ENCODE measurements at regions not wholly inside any gene's neighbourhood (a gene's known extent, or its start where the extent isn't known, plus 50 kb on each side); places are given as distances from the start of the nearest gene placed in this dataset.

DNA sequence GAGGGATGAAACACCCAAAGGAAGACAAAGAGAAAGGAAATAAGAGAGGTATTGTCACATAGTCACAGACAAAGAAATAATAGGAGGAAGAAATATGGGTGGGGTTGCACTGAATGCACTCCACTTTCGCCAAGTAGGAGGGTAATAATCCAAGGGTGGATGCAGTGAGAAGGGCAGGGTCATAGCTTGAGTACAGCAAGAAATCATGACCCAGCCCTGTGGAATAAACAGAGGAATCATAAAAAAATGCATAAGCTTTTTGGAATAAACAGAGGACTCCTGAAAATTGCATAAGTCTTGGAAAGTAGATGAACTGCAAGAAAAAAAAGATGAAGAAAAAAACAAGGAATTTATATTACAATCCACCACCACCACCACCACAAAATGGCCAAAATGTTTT, 53.1 kb upstream of the CD55 start:
- Histone ChIP-seq H3K4me1 (ENCODE audit: control insufficient read depth, low read length) (peaks cover 16% of the 10 kb centered on the region), H3K79me2 (ENCODE audit: control insufficient read depth, low read length) (no peaks in the 10 kb centered on the region), H3K9me3 (ENCODE audit: control insufficient read depth, insufficient read depth, low read length) (no peaks in the 10 kb centered on the region), H4K20me1 (ENCODE audit: control insufficient read depth, insufficient read depth, low read depth, low read length) (no peaks in the 10 kb centered on the region), H3K4me2 (ENCODE audit: low read length) (no peak overlapping the region), H3K9me2 (replicated peaks; ENCODE audit: control insufficient read depth, low read length) (no peaks in the 10 kb centered on the region), H3K27ac (ENCODE audit: low read depth, low read length) (no peak overlapping the region), H3K36me3 (ENCODE audit: control insufficient read depth, low read length) (no peaks in the 10 kb centered on the region), H3F3A (ENCODE audit: control insufficient read depth, insufficient read depth) (no peaks in the 10 kb centered on the region; the same call in 1 of the 2 replicates), H3K4me3 (ENCODE audit: low read length) (no peak overlapping the region), H3K27me3 (ENCODE audit: control insufficient read depth, low read length) (no peaks in the 10 kb centered on the region)
- TF ChIP-seq EZH2phosphoT487 (IDR thresholded peaks at IDR 0.05; ENCODE audit: borderline replicate concordance, low read length) = no peak
- TF ChIP-seq, protein P1, sequence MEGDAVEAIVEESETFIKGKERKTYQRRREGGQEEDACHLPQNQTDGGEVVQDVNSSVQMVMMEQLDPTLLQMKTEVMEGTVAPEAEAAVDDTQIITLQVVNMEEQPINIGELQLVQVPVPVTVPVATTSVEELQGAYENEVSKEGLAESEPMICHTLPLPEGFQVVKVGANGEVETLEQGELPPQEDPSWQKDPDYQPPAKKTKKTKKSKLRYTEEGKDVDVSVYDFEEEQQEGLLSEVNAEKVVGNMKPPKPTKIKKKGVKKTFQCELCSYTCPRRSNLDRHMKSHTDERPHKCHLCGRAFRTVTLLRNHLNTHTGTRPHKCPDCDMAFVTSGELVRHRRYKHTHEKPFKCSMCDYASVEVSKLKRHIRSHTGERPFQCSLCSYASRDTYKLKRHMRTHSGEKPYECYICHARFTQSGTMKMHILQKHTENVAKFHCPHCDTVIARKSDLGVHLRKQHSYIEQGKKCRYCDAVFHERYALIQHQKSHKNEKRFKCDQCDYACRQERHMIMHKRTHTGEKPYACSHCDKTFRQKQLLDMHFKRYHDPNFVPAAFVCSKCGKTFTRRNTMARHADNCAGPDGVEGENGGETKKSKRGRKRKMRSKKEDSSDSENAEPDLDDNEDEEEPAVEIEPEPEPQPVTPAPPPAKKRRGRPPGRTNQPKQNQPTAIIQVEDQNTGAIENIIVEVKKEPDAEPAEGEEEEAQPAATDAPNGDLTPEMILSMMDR (IDR thresholded peaks at IDR 0.05; ENCODE audit: low read depth, low read length, poor library complexity, severe bottlenecking) = no peak

DNA sequence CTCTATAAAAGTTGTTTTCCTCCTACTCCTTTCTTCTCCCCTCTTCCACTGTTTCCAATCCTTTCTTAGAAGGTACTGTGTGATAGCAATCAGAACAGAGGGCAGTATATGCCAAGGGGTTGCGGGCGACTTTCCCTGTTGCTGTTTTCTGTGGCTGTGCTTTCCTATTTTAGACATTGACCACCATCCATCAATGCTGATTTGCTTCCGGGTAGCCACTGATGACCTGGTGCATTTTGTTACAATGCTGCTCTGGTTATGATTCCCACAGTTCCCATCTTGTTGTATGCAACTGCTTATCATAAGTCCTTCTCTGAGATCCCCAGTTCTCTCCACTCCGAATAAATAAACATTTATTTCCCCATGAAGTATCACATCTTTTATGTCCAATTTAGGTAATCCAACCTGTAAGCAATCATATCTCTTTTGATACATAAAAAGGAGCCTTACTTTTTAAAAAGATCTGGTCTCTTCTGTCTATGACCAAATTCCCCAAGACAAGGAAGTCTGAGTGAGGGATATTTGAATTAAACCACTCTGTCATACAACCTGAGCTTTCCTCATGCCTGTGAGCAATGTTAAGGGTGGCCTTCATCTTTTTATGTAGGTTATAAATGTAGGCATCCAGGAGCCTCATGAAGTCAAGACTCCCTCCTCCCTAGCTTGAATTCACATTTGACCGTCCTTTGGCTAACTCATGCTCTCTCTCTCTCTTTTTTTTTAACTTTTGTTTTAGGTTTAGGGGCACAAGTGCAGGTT, 52.5 kb upstream of the CD55 start:
- Histone ChIP-seq H3K4me3 (ENCODE audit: low read length) (no peak overlapping the region), H3K4me1 (ENCODE audit: control insufficient read depth, low read length) (peaks cover 10% of the 10 kb centered on the region), H3K9me3 (ENCODE audit: control insufficient read depth, insufficient read depth, low read length) (no peaks in the 10 kb centered on the region), H3K4me2 (ENCODE audit: low read length) (no peak overlapping the region), H3K9me2 (replicated peaks; ENCODE audit: control insufficient read depth, low read length) (no peaks in the 10 kb centered on the region), H3K36me3 (ENCODE audit: control insufficient read depth, low read length) (no peaks in the 10 kb centered on the region), H4K20me1 (ENCODE audit: control insufficient read depth, insufficient read depth, low read depth, low read length) (no peaks in the 10 kb centered on the region), H3K79me2 (ENCODE audit: control insufficient read depth, low read length) (no peaks in the 10 kb centered on the region), H3F3A (ENCODE audit: control insufficient read depth, insufficient read depth) (no peaks in the 10 kb centered on the region; the same call in 1 of the 2 replicates), H3K27me3 (ENCODE audit: control insufficient read depth, low read length) (no peaks in the 10 kb centered on the region), H3K27ac (ENCODE audit: low read depth, low read length) (no peak overlapping the region)
- TF ChIP-seq EZH2phosphoT487 (IDR thresholded peaks at IDR 0.05; ENCODE audit: borderline replicate concordance, low read length) = no peak
